CD4-positive, alpha-beta T cell treated with Interleukin-4 for 1 hour (primary cell): ENCODE measurements at regions not wholly inside any gene's neighbourhood (a gene's known extent, or its start where the extent isn't known, plus 50 kb on each side); places are given as distances from the start of the nearest gene placed in this dataset.

Experiments used
- DNase-seq, 2 donors: peaks; one replicate each; pipeline ENCODE4 v3.0.0-alpha.2; 2020 to 2022

- no peak for DNase-seq
Measured at GRCh38 chr5:168014433-168015123, 276.9 kb upstream of the WWC1 start.

GRCh38 chr5:168015506-168015905 lies 275.9 kb upstream of the WWC1 start:
- no peak for DNase-seq

GRCh38 chr5:168017313-168017712 lies 274.1 kb upstream of the WWC1 start:
- DNase-seq = no peak

GRCh38 chr5:168019143-168019542 lies 272.3 kb upstream of the WWC1 start:
- no peak for DNase-seq

- DNase-seq = no peak
Measured at GRCh38 chr5:168020542-168021294, 270.7 kb upstream of the WWC1 start.

DNA sequence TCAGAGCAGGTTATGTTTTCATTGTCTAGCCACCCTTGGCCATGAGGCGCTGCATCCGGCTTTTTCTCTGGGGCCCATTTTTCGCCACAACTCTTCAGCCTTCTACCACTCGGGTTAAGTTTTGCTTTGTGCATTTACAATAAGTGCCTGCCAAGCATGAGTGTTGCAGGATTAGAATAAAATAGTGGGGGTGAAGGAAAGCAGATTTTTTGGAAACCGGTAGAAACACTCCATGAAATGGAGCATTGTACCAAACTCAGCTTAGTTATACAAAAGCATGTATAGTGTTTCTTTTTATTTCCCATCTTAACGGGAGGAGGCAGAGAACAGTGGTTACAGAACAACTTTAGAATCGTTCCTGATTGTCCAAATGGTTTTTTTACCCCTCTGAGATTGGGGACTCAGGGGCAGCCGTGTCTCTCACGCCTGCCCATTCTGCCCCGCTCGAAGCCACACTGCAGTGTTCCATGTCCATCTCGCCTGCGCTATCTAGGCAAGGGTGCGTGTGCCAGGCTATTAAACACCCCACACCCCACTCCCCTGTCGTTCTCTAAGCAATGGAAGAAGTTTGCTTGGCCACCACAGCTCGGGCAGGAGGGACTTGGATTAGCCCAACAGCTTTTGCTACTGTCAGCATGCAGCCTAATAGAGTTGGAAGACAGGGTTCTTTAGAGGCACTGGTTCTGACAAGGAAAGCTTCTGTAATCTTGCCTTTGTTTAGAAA lies 268.8 kb upstream of the WWC1 start:
- DNase-seq = no peak

DNA sequence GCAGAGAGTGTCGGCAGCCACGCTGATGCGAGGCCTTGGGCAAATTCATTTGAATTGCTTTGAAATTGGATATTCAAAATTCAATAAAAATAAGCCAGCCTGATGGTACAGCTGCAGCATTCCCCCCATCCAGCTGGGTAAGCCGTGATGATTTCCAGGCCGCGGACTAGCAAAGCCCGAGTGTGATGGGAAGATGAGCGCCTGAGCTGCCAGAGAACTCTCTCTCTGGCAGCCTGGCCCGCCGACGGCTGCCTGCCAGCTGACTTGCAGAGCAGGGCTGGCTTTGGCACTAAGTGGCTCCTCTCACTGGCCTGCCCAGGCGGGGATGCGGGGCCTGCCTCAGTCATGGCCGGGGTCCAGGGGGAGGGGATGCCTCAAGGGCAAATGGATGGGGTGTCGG lies 268.3 kb upstream of the WWC1 start:
- no peak for DNase-seq

GRCh38 chr5:168024306-168024705 lies 267.1 kb upstream of the WWC1 start:
- DNase-seq = no peak

GRCh38 chr5:168027007-168027406 lies 264.4 kb upstream of the WWC1 start:
- DNase-seq = no peak

- DNase-seq = no peak
Measured at GRCh38 chr5:168030912-168031311, 260.5 kb upstream of the WWC1 start.

DNA sequence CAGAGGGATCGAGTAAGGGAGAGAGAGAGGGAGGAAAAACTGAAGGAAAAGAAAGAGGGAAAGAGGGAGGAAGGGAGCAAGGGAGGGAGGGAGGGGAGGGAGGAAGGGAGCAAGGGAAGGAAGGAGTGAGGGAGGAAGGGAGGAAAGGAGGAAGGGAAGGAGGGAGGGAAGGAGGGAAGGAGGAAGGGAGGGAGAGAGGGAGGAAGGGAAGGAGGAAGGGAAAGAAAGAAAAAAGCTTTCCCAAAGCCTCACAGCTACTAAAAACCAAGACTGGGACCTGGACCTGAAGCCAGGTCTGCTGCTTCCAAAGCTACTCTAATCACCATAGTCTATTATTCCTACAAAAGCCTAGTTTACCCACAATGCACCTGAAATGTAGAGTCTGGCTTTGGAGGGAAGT lies 259.8 kb upstream of the WWC1 start:
- no peak for DNase-seq

- no peak for DNase-seq
Measured at GRCh38 chr5:168039039-168039438, 252.4 kb upstream of the WWC1 start.

- no peak for DNase-seq
Measured at GRCh38 chr5:168039566-168040248, 251.7 kb upstream of the WWC1 start.

- DNase-seq = no peak
Measured at GRCh38 chr5:168041583-168041982, 249.9 kb upstream of the WWC1 start.

DNA sequence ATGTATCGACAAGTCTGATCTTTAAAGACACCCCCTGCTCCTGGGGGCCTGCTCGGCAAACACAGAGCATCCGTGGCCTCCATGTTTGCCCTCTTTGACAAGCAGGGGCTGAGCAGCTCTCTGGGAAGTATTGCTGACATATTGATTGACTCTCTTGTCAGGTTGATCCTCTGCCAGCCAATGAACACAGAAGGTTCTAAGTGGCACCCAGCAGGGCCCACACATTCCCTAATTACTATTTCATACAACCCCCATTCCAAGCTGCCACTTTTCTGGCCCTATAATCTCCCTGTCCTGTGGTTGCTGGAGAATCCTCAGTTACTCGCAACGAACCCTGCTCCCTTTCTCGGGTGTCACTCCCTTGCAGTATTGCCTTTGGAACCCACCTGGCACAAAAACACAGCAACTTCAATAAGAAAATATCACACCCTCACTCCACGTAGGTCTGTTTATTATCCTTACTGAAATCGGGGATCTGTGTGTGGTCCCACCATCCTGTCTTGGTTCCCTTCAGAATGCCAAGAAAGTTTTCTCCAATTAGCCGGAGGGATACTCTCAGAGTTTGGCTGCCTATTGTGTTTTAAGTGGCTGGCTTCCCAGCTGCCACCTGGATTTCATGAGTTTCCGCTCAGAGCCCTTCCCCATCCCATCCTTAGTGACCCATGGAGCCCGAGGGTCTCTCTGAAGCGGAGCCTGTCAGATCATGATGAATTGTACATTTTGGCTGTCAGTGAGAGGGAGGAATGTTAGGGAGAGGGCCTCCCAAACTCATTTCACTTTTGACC lies 249.0 kb upstream of the WWC1 start:
- DNase-seq = no peak

GRCh38 chr5:168046163-168046562 lies 245.3 kb upstream of the WWC1 start:
- no peak for DNase-seq

DNA sequence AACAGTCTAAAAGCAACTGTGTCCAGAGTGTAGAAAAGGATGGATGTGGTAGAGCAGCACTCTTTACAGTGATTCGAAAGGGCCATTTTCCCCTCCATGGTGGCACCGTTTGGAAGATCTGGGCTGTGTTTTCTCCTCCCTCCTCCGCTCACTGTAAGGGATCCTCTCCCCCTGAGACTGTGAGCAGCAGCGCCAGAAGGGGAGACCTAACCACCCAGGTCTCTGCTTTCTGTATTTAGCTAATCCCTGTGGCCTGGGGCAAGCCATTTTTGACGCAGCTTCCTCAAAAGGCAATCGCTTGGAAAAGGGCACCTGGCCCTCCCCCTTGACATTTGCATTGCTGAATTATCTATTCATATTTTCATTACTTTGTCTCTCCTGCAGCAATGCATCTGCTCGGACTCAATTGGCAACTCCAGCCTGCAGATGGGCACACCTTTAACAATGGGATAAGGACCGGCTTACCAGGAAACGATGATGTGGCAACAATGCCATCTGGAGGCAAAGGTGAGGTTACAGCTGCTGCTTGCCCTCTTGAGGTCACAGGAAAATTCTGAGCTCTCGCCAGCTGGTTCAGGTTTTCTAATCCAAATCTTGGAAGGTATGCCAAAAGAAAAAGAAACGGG lies 244.3 kb upstream of the WWC1 start:
- no peak for DNase-seq

DNA sequence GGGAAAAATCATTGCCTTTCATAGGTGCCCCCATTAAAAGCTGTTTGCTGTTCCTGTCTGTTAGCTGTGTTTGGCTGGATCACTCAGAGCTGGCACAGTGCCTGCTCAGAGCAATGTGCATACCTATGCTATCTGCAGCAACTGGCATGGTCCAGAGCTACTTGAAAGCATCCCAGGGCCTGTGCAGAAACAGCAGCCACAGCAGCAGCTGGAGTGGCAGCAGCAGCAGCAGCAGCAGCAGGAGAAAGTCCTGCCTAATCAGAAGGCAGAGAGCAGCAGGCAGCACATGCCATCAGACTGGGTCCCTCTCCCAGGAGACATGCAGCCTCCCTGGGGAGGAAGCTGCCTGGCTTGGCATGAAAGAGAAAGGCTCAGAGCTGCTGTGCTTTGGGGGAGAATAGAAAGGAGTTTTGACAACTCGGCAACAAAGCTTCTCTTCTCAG lies 243.8 kb upstream of the WWC1 start:
- no peak for DNase-seq

DNA sequence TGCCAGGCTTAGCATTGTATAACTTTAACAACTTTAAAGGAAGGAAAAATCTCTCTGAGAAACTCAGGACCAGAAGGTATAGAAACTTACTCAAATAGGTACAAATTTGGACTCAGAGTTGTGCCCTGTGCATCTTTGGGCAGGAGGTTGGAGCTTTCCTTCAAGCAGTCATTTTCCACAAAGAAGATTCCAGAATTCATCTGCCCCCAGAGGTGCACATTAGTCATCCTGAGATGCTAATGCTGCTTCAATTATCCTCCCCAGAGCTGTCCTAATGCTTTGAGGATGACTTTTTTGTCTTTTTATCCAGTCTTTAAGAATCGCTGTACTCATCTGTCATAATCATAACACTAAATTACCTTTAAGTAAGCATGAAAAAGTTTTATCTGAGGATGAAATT lies 243.0 kb upstream of the WWC1 start:
- no peak for DNase-seq

DNA sequence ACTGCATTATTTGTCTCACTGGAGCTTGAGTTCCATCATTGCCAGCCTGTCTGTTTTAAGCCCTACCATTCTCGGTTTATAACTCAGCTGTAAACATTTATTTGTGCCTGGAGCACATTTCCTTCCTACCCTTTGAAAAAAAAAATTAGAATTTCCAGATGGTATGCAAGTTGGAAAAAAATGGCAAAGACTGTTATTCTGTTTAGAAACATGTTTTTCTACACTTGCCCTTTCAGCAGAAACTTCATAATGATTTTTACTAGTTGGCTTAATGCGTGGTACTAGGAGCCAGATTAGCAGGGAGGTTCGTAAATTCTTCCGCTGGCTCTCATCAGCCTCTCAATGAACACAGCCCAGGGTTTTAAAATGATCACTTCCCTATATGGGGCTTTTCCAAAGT lies 238.8 kb upstream of the WWC1 start:
- DNase-seq = no peak

DNA sequence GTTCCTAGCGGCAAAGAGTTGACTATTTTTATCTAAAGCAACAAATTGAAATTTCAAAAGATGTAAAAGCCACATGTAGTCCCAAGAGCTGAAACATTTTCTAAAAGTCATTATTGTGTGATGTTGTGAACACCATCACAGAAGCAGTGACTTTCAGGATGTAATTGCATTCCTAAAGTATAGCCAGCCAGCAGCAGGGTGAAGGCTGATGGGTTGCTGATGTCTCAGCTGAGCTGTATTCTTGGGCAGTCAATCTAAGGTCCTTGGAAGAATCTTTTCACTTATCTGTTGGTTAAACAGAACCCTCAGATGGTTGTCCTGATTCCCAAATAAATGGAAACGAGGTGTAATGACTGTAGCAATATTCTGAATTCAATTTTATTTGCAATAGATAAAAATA lies 237.4 kb upstream of the WWC1 start:
- DNase-seq = no peak

GRCh38 chr5:168055141-168055683 lies 236.2 kb upstream of the WWC1 start:
- DNase-seq = no peak
